ENCODE measurements at regions not wholly inside any gene's neighbourhood (a gene's known extent, or its start where the extent isn't known, plus 50 kb on each side); places are given as distances from the start of the nearest gene placed in this dataset.
"Not testable (repeated sequence)": the region's sequence is repeated elsewhere in the genome, so short reads cannot be mapped to it uniquely, and the experiment has no call there.

- H3K4me3 ChIP-seq (ENCODE audit: low read length): no peak overlapping the region
- no peak overlapping the region for H2AFZ ChIP-seq (ENCODE audit: low read depth, low read length)
- H3K9me3 ChIP-seq (ENCODE audit: insufficient read depth, low read length): no peaks in the 10 kb centered on the region
- no peaks in the 10 kb centered on the region for H3K27me3 ChIP-seq (ENCODE audit: low read depth, low read length)
- H3K79me2 ChIP-seq (ENCODE audit: low read length): no peaks in the 10 kb centered on the region
- H4K20me1 ChIP-seq (ENCODE audit: insufficient read depth, low read length): no peaks in the 10 kb centered on the region
- no peaks in the 10 kb centered on the region for H3K36me3 ChIP-seq (replicated peaks; ENCODE audit: low read depth, low read length)
- H3K4me1 ChIP-seq (ENCODE audit: low read length): no peaks in the 10 kb centered on the region
- no peak overlapping the region for H3K9ac ChIP-seq (ENCODE audit: low read length)
- no peak overlapping the region for H3K4me2 ChIP-seq (ENCODE audit: low read length)
- H3K27ac ChIP-seq (ENCODE audit: low read length): no peak overlapping the region
- TF ChIP-seq EZH2phosphoT487 (IDR thresholded peaks at IDR 0.05; ENCODE audit: low read depth) (no peak), CTCF (IDR thresholded peaks at IDR 0.05; ENCODE audit: low read depth, low read length) (no peak)
Measured at GRCh38 chr2:139685090-139685983, 905.1 kb upstream of the NXPH2 start.

- no peak overlapping the region for H2AFZ ChIP-seq (ENCODE audit: low read depth, low read length)
- H3K9me3 ChIP-seq (ENCODE audit: insufficient read depth, low read length): no peaks in the 10 kb centered on the region
- H3K36me3 ChIP-seq (replicated peaks; ENCODE audit: low read depth, low read length): no peaks in the 10 kb centered on the region
- no peaks in the 10 kb centered on the region for H4K20me1 ChIP-seq (ENCODE audit: insufficient read depth, low read length)
- no peak overlapping the region for H3K4me2 ChIP-seq (ENCODE audit: low read length)
- H3K4me3 ChIP-seq (ENCODE audit: low read length): no peak overlapping the region
- H3K4me1 ChIP-seq (ENCODE audit: low read length): no peaks in the 10 kb centered on the region
- no peaks in the 10 kb centered on the region for H3K27me3 ChIP-seq (ENCODE audit: low read depth, low read length)
- H3K27ac ChIP-seq (ENCODE audit: low read length): no peak overlapping the region
- no peaks in the 10 kb centered on the region for H3K79me2 ChIP-seq (ENCODE audit: low read length)
- H3K9ac ChIP-seq (ENCODE audit: low read length): no peak overlapping the region
- TF ChIP-seq EZH2phosphoT487 (IDR thresholded peaks at IDR 0.05; ENCODE audit: low read depth) (no peak), CTCF (IDR thresholded peaks at IDR 0.05; ENCODE audit: low read depth, low read length) (no peak)
Measured at GRCh38 chr2:139684286-139684860, 904.2 kb upstream of the NXPH2 start.

GRCh38 chr2:139674577-139674976, 894.4 kb upstream of the NXPH2 start:
- no peaks in the 10 kb centered on the region for H4K20me1 ChIP-seq (ENCODE audit: insufficient read depth, low read length)
- no peak overlapping the region for H3K27ac ChIP-seq (ENCODE audit: low read length)
- no peak for TF ChIP-seq EZH2phosphoT487 (IDR thresholded peaks at IDR 0.05; ENCODE audit: low read depth)
- no peak for TF ChIP-seq CTCF (IDR thresholded peaks at IDR 0.05; ENCODE audit: low read depth, low read length)
- H3K4me1 ChIP-seq (ENCODE audit: low read length): no peaks in the 10 kb centered on the region
- H3K79me2 ChIP-seq (ENCODE audit: low read length): no peaks in the 10 kb centered on the region
- no peak overlapping the region for H3K9ac ChIP-seq (ENCODE audit: low read length)
- no peaks in the 10 kb centered on the region for H3K36me3 ChIP-seq (replicated peaks; ENCODE audit: low read depth, low read length)
- no peaks in the 10 kb centered on the region for H3K27me3 ChIP-seq (ENCODE audit: low read depth, low read length)
- no peaks in the 10 kb centered on the region for H3K9me3 ChIP-seq (ENCODE audit: insufficient read depth, low read length)
- H2AFZ ChIP-seq (ENCODE audit: low read depth, low read length): no peak overlapping the region
- H3K4me3 ChIP-seq (ENCODE audit: low read length): no peak overlapping the region
- H3K4me2 ChIP-seq (ENCODE audit: low read length): no peak overlapping the region

- H3K27me3 ChIP-seq (ENCODE audit: low read depth, low read length); H2AFZ ChIP-seq (ENCODE audit: low read depth, low read length); H3K27ac ChIP-seq (ENCODE audit: low read length); H3K9ac ChIP-seq (ENCODE audit: low read length); H4K20me1 ChIP-seq (ENCODE audit: insufficient read depth, low read length); H3K4me2 ChIP-seq (ENCODE audit: low read length); H3K36me3 ChIP-seq (replicated peaks; ENCODE audit: low read depth, low read length); H3K9me3 ChIP-seq (ENCODE audit: insufficient read depth, low read length); H3K4me3 ChIP-seq (ENCODE audit: low read length); H3K79me2 ChIP-seq (ENCODE audit: low read length); H3K4me1 ChIP-seq (ENCODE audit: low read length): not testable (repeated sequence)
Measured at GRCh38 chr2:139673447-139673846, 893.3 kb upstream of the NXPH2 start.

All from OCI-LY3 (cell line).